ENCODE measurements at regions not wholly inside any gene's neighbourhood (a gene's known extent, or its start where the extent isn't known, plus 50 kb on each side); places are given as distances from the start of the nearest gene placed in this dataset.
"Not testable (repeated sequence)": the region's sequence is repeated elsewhere in the genome, so short reads cannot be mapped to it uniquely, and the experiment has no call there.

DNA sequence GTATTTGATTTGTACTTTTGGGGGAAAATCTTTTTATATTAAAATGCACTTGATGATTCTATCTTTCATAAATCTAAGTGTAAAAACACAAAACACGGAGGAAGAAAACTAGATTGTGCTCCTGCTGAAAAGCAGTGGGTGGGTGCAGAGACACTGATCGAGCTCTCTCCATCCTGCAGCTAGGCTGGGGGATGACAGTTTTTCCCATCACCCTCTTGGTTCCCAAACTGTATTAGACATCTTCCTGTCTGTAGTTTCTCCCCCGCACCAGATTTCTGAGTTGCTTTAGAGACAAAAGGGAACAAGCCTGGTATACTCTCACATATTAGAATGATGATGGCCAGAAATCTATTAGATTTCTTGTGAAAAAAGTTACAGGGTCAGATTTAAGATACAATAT is 99.6 kb downstream of the FAM114A2 start:
- 77 to 89% (median 86%) methylated on average over 3 of the region's 3 CpGs for WGBS, 3 donors
- Histone ChIP-seq H3K27me3 (ENCODE audit: insufficient read depth in 3 of 3, low read length in 2 of 3) (no peaks in the 10 kb centered on the region), H3K4me1 (no peaks in the 10 kb centered on the region), H3K4me3 (no peak overlapping the region), H3K36me3 (ENCODE audit: insufficient read depth in 1 of 2, low read depth in 1 of 2) (no peaks in the 10 kb centered on the region), H3K9me3 (peaks cover 14% of the 10 kb centered on the region), H3K27ac (no peak overlapping the region)
- TF ChIP-seq CTCF (IDR thresholded peaks at IDR 0.05) = no peak
- ATAC-seq (no peak), DNase-seq (no peak)
- intact Hi-C loops (cut with DNase I) = no loop called here

DNA sequence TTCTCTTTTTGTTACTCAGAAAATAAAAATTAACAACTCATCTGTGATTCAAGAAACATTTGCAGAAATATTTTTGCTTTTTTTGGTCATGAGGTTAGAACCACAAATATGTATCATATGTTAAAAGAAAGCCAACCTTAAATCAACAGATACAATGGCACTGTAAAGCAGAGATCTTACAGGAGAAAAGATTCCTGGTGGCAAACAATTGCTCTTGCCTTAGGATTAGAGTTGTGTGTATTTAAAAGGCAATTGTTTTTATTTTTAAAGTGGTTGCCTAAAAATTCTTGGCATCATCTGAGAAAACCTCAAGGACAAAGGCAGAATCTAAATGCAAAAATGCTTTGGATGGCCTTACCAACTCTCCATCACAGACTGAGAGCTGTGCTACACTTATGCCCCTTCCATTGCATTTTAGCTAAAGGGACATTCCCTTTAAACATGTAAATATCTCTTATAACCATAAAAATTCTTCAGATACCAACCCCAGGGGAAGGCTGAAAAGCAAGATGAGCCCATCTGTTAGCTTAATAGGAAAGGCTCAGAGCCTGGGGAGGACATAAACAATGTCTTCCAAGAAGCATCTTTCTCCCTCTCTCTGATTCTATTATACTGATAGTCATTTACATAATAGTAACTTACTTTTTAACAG is 100.4 kb downstream of the FAM114A2 start:
- ATAC-seq (no peak), DNase-seq (no peak)
- Histone ChIP-seq H3K27me3 (ENCODE audit: insufficient read depth in 3 of 3, low read length in 2 of 3) (no peaks in the 10 kb centered on the region), H3K36me3 (ENCODE audit: insufficient read depth in 1 of 2, low read depth in 1 of 2) (no peaks in the 10 kb centered on the region), H3K4me3 (no peak overlapping the region), H3K27ac (no peak overlapping the region), H3K4me1 (no peaks in the 10 kb centered on the region), H3K9me3 (peaks cover 14% of the 10 kb centered on the region)
- intact Hi-C loops (cut with DNase I) = no loop called here
- no peak for TF ChIP-seq CTCF (IDR thresholded peaks at IDR 0.05)

- intact Hi-C loops (cut with DNase I) = no loop called here
- WGBS, 3 donors = 78 to 88% (median 82%) methylated on average over 2 of the region's 2 CpGs
- no peak overlapping the region for H3K4me3 ChIP-seq
- no peak for TF ChIP-seq CTCF (IDR thresholded peaks at IDR 0.05)
- peaks cover 14% of the 10 kb centered on the region for H3K9me3 ChIP-seq
- no peaks in the 10 kb centered on the region for H3K36me3 ChIP-seq (ENCODE audit: insufficient read depth in 1 of 2, low read depth in 1 of 2)
- H3K27me3 ChIP-seq (ENCODE audit: insufficient read depth in 3 of 3, low read length in 2 of 3) = no peaks in the 10 kb centered on the region
- no peak overlapping the region for H3K27ac ChIP-seq
- no peaks in the 10 kb centered on the region for H3K4me1 ChIP-seq
- DNase-seq = no peak
- ATAC-seq = no peak
Measured at GRCh38 chr5:153937661-153938060, 101.0 kb downstream of the FAM114A2 start.

GRCh38 chr5:153935151-153935550 is 103.6 kb downstream of the FAM114A2 start:
- 55 to 71% (median 65%) methylated on average over 2 of the region's 2 CpGs for WGBS, 3 donors
- H3K4me3 ChIP-seq; H3K27me3 ChIP-seq (ENCODE audit: insufficient read depth in 3 of 3, low read length in 2 of 3); ATAC-seq; H3K9me3 ChIP-seq; H3K36me3 ChIP-seq (ENCODE audit: insufficient read depth in 1 of 2, low read depth in 1 of 2); H3K4me1 ChIP-seq; intact Hi-C loops (cut with DNase I); DNase-seq; H3K27ac ChIP-seq: not testable (repeated sequence)

DNA sequence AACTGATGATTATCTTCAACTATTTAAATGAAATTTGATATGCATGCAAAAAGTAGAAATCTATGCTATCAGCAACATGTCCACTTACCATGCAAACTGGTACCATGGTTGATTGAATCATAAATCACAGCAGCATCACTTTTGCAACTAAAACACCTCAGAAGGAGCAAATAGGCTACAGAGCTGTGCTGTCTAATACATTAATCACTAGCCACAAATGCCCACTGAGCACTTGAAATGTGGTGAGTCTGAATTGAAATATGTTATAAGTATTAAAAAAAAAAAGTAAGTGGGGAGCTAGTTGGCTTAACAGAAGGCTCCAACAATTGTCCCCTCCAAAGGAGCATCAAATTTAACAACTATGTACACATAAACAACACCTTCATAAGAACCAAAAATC is 112.5 kb downstream of the FAM114A2 start:
- DNase-seq (no peak), ATAC-seq (no peak)
- Histone ChIP-seq H3K27ac (no peak overlapping the region), H3K4me3 (no peak overlapping the region), H3K9me3 (no peaks in the 10 kb centered on the region), H3K36me3 (ENCODE audit: insufficient read depth in 1 of 2, low read depth in 1 of 2) (no peaks in the 10 kb centered on the region), H3K27me3 (ENCODE audit: insufficient read depth in 3 of 3, low read length in 2 of 3) (no peaks in the 10 kb centered on the region), H3K4me1 (no peaks in the 10 kb centered on the region)
- intact Hi-C loops (cut with DNase I) = no loop called here
- TF ChIP-seq CTCF (IDR thresholded peaks at IDR 0.05) = no peak
